Colon (tissue), 2 donors: ENCODE measurements at regions not wholly inside any gene's neighbourhood (a gene's known extent, or its start where the extent isn't known, plus 50 kb on each side); places are given as distances from the start of the nearest gene placed in this dataset.
"Not testable (repeated sequence)": the region's sequence is repeated elsewhere in the genome, so short reads cannot be mapped to it uniquely, and the experiment has no call there.

Source experiments
- FAIRE-seq: peaks from 2 replicates; lab custom pipeline; 2012; peaks lifted over from hg19 to GRCh38; lab: Jason Lieb, UNC
- donor health status: control.
- donor health status: control.

GRCh38 chr9:30020161-30020560 lies 2364.3 kb upstream of the ACO1 start:
- no peak for FAIRE-seq

- no peak for FAIRE-seq
These were observed 2348.7 kb upstream of the ACO1 start for GRCh38 chr9:30035761-30036160.

- no peak for FAIRE-seq
These were observed 2347.9 kb upstream of the ACO1 start for GRCh38 chr9:30036558-30036957.

- FAIRE-seq, result no peak
These were observed 2344.7 kb upstream of the ACO1 start for GRCh38 chr9:30039712-30040111.

- no peak for FAIRE-seq
These were observed 2336.0 kb upstream of the ACO1 start for GRCh38 chr9:30048396-30048795.

- no peak for FAIRE-seq
These were observed 2326.0 kb upstream of the ACO1 start for GRCh38 chr9:30058463-30058862.

GRCh38 chr9:30060976-30061375 lies 2323.5 kb upstream of the ACO1 start:
- FAIRE-seq, result no peak

GRCh38 chr9:30065888-30066287 lies 2318.6 kb upstream of the ACO1 start:
- no peak for FAIRE-seq

GRCh38 chr9:30069236-30069635 lies 2315.2 kb upstream of the ACO1 start:
- not testable (repeated sequence) for FAIRE-seq

- no peak for FAIRE-seq
These were observed 2309.4 kb upstream of the ACO1 start for GRCh38 chr9:30075022-30075421.

GRCh38 chr9:30075451-30076199 lies 2308.8 kb upstream of the ACO1 start:
- no peak for FAIRE-seq

GRCh38 chr9:30078195-30078594 lies 2306.2 kb upstream of the ACO1 start:
- no peak for FAIRE-seq

GRCh38 chr9:30089428-30089827 lies 2295.0 kb upstream of the ACO1 start:
- FAIRE-seq, result no peak

- FAIRE-seq, result no peak
These were observed 2280.6 kb upstream of the ACO1 start for GRCh38 chr9:30103647-30104394.

- not testable (repeated sequence) for FAIRE-seq
These were observed 2277.3 kb upstream of the ACO1 start for GRCh38 chr9:30107134-30107533.

- FAIRE-seq, result no peak
These were observed 2267.7 kb upstream of the ACO1 start for GRCh38 chr9:30116673-30117217.

GRCh38 chr9:30120666-30121065 lies 2263.8 kb upstream of the ACO1 start:
- no peak for FAIRE-seq

- no peak for FAIRE-seq
These were observed 2262.8 kb upstream of the ACO1 start for GRCh38 chr9:30121611-30122010.

- FAIRE-seq, result no peak
These were observed 2258.6 kb upstream of the ACO1 start for GRCh38 chr9:30125881-30126280.

- FAIRE-seq, result no peak
These were observed 2257.1 kb upstream of the ACO1 start for GRCh38 chr9:30127371-30127770.

- FAIRE-seq, result no peak
These were observed 2244.0 kb upstream of the ACO1 start for GRCh38 chr9:30140407-30140806.

GRCh38 chr9:30160570-30160969 lies 2223.9 kb upstream of the ACO1 start:
- no peak for FAIRE-seq

- no peak for FAIRE-seq
These were observed 2212.2 kb upstream of the ACO1 start for GRCh38 chr9:30172206-30172605.
